ENCODE measurements at regions not wholly inside any gene's neighbourhood (a gene's known extent, or its start where the extent isn't known, plus 50 kb on each side); places are given as distances from the start of the nearest gene placed in this dataset.

- TF ChIP-seq CTCF (IDR thresholded peaks at IDR 0.05) (no peak), POLR2A (IDR thresholded peaks at IDR 0.05) (no peak)
Measured at GRCh38 chr3:59167756-59168155, 117.9 kb upstream of the CFAP20DC start.
